GM10266 (cell line): ENCODE measurements at regions not wholly inside any gene's neighbourhood (a gene's known extent, or its start where the extent isn't known, plus 50 kb on each side); places are given as distances from the start of the nearest gene placed in this dataset.

ENCODE experiments used
- DNase-seq: peaks from one replicate; pipeline ENCODE4 v3.0.0; 2012; ENCODE audit errors: extremely low spot score
- CTCF ChIP-seq: IDR thresholded peaks from 2 replicates; pipeline ENCODE4 v1.5.1; 2012; ENCODE audit warnings: mild to moderate bottlenecking, low read depth; ENCODE audit not compliant: control insufficient read depth, insufficient read depth; ENCODE audit errors: missing control alignments

GRCh38 chr17:53039981-53040380, 782.7 kb upstream of the KIF2B start:
- TF ChIP-seq CTCF, result no peak
- no peak for DNase-seq

GRCh38 chr17:53033297-53033696, 789.4 kb upstream of the KIF2B start:
- no peak for DNase-seq

GRCh38 chr17:53032861-53033271, 789.9 kb upstream of the KIF2B start:
- TF ChIP-seq CTCF, result peak; percentile 7
- DNase-seq, result no peak

More at GRCh38 chr17:53033297-53033696, 789.4 kb upstream of the KIF2B start:
- no peak for TF ChIP-seq CTCF

GRCh38 chr17:53017227-53017626, 805.5 kb upstream of the KIF2B start:
- no peak for TF ChIP-seq CTCF

GRCh38 chr17:53016085-53016484, 806.6 kb upstream of the KIF2B start:
- TF ChIP-seq CTCF, result no peak
- no peak for DNase-seq

More at GRCh38 chr17:53017227-53017626, 805.5 kb upstream of the KIF2B start:
- no peak for DNase-seq

GRCh38 chr17:53012364-53012763, 810.4 kb upstream of the KIF2B start:
- no peak for DNase-seq
- TF ChIP-seq CTCF, result no peak

- no peak for DNase-seq
- TF ChIP-seq CTCF, result no peak
Observed at GRCh38 chr17:53006006-53006405, 816.7 kb upstream of the KIF2B start.
